HG03571 (cell line): ENCODE measurements at regions not wholly inside any gene's neighbourhood (a gene's known extent, or its start where the extent isn't known, plus 50 kb on each side); places are given as distances from the start of the nearest gene placed in this dataset.

ENCODE experiments used
- ATAC-seq: cut with Tn5 transposase; IDR thresholded peaks from one replicate; pipeline ENCODE4 v1.9.1; 2021; ENCODE audit not compliant: unreplicated experiment

DNA sequence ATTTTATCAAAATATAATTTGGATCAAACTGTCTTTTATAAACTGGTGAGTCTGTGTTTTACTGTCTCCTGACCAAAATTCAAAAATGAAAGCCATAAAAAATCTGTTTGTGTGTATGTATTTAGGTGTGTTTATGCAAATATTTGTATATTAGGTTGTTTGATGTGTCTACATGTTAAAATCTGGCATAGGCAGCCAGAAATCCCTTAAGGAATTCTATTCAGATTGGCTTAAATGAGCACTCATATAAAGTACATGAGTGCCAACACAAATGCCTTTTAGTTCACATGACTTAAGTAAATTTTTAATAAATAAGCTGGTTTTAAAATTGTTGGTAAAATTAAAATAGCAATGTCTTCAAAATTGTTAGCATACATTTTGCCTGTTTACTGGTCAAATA lies 133.3 kb upstream of the GUCY1A2 start:
- ATAC-seq, result no peak

DNA sequence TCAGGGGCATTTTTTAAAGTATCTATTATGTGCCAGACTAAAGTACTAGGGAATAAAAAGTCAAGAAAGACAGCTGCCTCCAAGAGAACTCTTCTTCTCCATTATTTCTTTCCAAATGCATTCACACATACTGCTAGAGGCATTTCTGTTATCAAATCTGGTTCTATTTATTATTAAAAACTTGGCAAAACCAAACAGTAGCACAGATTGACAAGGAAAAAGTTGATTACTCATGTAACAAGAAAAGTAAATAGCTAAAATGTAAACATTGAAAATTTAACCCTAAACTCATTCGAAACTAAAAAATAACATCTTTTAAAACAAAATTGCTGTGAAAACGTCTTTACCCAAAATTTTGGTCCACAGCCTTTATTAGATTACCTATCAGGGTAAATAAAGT lies 132.9 kb upstream of the GUCY1A2 start:
- ATAC-seq, result no peak

DNA sequence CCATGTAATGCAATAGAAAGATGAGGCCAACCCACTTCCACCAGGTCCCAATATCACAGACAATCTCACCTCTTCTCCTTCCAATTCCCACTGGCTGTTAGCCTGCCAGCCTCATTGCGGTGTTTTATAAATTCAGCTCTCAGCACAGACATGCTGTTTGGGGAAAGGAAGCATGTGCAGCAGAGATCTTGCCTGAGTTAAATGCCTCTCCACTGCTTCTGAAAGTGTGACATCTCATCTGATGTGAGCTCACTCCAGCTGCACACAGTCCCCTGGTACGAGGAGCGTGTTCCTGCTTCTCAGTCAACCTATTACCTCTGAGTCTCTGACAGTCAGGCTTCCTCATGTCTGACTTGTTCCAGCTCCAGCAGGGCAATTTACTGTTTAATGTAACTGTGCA lies 122.7 kb upstream of the GUCY1A2 start:
- no peak for ATAC-seq

DNA sequence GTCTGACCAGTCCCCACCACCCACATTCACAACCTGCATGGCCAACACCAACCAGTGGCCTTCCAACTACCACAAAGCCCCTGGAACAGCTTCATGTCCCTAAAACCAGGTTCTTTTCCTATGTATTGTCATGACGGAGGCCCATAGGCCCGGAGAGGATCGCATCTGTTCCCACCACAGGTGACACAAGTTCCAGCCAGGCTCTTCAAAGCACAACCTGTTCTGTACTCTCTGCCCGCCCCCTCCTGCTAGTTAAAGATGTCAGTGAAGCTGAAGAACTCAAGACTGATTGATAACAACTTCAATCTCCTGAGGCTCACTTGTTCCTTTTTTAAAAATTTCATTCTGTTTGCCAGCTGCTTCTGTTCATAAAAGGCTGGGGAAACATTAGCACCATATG lies 121.1 kb upstream of the GUCY1A2 start:
- no peak for ATAC-seq

DNA sequence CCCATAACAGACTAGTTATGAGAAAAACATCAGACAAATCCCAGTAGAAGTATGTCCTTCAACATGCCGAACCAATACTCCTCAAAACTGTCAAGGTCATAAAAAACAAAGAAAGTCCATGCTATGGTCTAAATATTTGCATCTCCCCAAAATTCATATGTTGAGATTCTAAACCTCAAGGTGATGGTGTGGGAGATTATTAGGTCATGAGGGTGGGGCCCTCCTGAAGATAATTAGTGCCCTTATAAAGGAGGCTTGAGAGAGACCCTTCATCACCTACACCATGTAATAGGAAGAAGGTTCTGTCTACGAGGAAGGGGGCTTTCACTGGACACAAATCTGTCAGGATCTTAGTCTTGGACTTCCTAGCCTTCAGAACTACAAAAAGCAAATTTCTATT lies 118.6 kb upstream of the GUCY1A2 start:
- no peak for ATAC-seq

DNA sequence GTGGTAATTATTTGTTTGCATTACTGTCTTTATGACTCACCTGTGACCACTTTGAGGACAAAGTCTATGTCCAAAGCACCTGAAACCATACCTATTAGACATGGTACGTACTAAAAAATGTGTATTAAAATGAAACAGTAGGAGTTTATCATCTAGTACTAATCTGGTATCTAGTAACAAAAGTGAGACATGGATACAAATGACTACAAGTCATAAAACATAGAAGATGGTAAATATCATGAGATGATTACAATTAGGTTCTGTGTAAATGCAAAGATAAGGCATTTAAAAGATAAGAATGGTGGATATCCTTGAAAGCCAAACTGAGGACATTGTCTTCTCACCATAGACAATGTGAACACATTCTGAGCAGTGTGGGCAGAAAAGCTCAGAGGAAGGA lies 113.5 kb upstream of the GUCY1A2 start:
- ATAC-seq, result no peak

DNA sequence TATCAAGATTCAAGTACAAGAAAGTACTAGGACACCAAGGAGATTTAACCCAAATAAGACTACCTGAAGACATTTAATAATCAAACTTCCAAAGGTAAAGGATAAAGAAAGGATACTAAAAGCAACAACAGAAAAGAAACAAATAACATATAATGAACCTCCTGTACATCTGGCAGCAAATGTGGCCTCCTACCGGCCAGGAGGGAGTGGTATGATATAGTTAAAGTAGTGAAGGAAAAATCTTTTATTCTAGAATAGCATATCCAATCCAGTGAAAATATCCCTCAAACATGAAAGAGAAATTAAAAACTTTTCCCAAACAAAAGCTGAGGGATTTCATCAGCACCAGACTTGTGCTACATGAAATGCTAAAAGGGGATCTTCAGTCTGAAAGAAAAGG lies 104.7 kb upstream of the GUCY1A2 start:
- no peak for ATAC-seq

DNA sequence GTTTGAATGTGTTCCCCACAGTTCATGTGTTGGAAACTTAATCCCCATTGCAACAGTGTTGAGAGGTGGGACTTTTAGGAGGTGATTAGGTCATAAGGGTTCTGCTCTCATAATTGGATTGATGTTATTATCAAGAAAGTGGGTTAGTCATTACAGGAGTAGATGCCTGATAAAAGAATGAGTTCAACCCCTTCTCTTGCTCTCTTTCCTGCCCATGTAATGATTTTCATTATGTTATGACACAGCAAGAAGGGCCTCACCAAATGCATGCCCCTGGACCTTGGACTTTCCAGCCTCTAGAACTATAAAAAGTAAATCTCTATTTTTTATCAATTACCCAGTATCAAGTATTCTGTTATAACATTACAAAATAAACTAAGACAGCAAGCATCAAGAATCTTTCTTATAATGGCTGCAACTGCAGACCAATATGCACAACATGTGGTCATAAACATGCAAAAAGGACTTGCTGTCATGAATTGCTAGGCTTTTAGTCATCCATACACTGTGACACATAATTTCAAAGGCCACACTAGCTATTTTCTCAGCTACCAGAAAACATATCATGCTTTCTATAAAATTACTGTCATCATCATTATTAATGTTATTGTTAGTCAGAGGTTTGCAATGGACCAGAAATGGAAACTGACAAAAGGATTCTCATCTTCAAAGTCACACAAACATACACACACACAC lies 99.9 kb upstream of the GUCY1A2 start:
- ATAC-seq, result no peak

DNA sequence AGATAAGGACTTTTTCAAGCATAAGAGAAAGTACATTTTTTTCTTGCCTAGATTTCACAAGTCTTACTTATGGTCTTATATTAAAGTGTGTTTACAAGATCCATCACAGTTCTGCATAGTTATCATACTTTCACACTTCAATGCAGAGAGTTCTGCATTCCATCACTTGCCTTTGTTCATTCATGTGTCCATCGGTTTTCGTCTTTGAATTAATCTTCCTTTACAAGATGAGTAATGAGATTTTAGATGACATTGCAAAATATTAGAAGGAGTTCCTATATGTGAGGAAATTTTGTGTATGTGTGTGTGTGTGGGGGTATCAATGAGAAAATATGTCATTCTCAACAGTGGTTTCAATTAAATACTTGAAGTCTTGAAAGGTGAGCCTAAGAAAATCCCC lies 98.1 kb upstream of the GUCY1A2 start:
- no peak for ATAC-seq

DNA sequence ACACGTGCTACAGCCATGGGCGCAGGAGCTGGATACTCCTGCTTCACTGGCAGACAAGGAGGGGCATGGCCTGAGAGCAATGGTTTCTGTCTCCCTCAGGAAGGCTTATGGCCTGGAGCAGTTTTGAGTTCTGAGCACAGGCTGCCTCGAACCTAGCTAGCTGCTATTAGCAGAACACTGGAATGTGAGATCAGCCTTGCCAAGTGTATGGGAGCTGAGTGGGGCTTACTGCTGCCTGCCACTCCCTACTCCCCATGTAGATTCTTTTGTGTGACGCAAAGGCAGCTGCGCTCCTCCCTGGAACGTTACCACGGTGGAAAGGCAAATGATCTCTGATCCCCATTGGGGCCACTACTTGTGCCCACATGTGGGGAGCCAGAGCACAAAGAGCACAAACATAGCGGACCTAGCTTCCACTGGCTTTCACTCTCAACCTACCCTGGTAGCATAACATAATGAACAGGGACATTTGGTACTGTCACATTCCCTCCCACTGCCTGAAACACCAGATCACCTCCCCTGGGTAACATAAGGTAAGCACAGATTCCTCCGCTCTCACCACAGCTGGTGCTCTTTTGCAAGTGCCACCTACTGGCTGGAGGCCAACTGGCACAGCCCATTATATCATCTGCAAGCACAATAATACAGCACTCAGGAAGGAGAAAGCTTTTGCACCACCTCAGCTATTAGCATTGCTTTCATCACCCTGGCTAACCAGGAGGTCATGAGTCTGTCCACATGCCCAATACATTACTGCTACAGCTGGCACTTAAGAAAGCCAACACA lies 84.6 kb upstream of the GUCY1A2 start:
- ATAC-seq, result no peak

DNA sequence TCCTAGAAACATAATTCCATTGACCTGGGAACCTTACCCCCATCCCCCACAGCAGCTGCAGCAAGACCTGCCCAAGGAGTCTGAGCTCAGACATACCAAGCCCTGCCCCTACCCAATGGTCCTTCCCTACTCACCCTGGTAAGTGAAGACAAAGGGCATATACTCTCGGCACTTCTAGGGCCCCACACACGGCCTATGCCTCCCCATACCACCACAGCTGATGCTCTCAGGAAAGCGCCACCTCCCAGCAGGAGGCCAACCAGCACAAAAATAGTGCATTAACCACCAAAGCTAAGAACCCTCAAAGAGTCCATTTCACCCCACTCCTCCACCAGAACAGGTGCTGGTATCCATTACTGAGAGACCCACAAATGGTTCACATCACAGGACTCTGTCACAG lies 74.4 kb upstream of the GUCY1A2 start:
- no peak for ATAC-seq

DNA sequence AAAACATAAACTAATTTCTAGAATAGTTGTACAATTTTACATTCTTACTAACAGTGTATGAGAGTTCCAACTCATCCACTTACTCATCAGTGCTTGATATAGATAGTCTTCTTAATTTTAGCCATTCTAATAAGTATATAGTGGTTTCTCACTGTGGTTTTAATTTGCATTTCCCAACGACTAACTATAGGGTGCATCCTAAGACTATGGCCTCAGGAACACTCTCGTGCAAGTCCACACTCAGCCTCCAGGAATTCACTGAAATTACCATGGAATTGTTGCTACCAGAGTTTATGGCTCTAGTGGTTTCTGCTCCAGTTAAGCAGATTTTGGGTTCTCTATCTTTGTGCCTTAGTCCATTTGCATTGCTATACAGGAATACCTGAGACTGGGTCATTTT lies 60.1 kb upstream of the GUCY1A2 start:
- ATAC-seq, result no peak

DNA sequence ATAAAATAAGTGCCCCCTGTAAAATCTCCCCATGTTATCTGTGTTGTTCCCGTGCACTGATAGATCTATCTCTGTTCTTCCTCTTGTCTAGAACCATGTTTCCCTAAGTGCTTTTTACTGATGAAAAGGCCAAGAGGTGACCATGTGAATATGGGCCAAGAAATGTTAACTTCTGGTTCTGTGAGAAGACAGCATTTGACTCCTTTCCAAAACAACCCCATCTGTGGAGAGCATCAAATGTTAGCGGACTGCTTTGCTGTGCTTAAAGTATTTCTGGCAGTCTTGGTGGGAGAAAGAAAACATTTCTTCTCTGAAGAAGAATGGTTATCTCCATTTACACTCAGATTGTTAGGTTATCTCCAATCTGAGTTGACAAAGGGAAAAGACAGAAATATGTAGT lies 58.6 kb upstream of the GUCY1A2 start:
- ATAC-seq, result no peak

DNA sequence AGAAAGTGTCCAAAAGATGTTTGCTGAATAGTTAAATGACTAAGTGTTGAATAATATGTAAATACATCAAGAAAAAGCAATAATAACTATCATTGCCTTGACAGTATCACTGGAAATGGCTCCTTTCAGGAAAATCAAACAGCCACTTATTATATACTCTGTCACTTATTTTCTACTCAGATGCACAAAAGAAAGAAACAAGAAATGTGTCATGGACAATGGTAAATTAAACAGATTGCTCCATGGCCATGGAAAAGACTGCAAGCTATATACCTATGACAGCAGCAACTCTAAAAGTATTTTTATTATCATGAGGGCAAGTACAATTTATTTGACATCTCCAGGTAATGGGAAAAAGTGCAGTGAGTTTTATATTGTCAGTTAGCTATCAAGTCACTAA lies 52.9 kb upstream of the GUCY1A2 start:
- no peak for ATAC-seq
